GM19328 (cell line): ENCODE measurements at regions not wholly inside any gene's neighbourhood (a gene's known extent, or its start where the extent isn't known, plus 50 kb on each side); places are given as distances from the start of the nearest gene placed in this dataset.
"Not testable (repeated sequence)": the region's sequence is repeated elsewhere in the genome, so short reads cannot be mapped to it uniquely, and the experiment has no call there.

Source experiments
- ATAC-seq: cut with Tn5 transposase; IDR thresholded peaks from one replicate; pipeline ENCODE4 v1.9.1; 2021; ENCODE audit warnings: mild to moderate bottlenecking, moderate library complexity; ENCODE audit not compliant: unreplicated experiment

DNA sequence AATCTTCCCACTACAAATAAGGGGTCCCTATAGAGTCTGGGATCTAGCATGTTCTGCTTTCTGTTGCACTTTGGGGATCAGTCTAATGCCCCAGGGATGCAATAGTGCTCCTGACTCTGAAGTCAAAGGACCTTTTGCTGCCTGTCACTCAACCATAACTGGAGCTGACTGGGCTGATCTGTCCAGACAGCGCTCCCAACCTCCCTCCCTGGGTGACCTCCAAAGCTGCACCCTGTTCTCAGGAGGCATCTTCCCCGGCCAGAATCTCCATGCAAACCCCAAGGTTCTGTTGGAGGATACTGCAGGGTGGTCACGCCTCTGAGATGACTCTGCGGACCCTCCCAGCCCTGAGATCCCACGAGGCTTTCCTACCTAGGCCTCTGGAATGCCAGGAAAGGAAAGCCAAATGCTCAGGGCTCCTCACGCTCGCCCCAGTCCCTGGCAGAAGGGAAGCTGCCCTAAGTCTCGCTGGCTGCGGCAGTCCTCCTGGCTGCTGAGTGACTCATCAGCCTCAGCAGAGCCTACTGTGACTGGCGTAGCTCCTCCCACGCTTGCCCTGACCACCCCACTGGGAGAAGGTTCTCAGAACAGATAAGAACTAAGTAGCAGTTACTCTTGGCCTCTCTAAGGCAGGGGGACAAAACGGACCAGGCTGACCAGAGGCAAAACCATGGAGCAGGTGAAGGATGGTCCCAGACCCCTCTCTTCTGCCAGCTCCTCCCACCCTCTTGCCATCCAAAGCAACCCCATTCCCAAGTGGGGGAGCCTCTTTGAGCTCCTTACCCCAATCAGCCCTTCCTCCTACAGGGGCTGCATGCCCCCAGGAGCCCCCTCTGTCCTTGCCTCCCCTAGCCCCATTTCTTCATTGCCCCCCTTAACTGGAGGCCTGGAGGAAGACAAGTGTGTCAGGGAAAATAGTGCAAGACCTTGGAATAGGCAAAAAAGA, 124.1 kb upstream of the TNRC6C start:
- ATAC-seq, result no peak

GRCh38 chr17:77836557-77837041, 121.9 kb upstream of the TNRC6C start:
- ATAC-seq, result no peak

DNA sequence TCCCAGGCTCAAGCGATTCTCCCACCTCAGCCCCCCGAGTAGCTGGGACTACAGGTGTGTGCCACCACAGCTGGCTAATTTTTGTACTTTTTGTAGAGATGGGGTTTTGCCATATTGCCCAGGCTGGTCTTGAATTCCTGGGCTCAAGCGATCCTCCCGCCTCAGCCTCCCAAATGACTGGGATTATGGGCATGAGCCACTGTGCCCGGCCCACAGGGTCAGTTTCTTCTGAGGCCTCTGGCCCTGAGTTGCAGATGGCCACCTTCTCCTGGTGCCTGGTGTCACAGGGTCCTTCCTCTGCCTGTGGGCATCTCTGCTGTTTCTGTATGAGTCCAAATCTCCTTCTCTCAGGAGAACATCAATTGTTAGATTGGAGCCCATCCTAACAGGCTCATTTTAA, 121.4 kb upstream of the TNRC6C start:
- not testable (repeated sequence) for ATAC-seq

- ATAC-seq, result no peak
Observed at GRCh38 chr17:77837917-77838316, 120.6 kb upstream of the TNRC6C start.

GRCh38 chr17:77838748-77839697, 119.5 kb upstream of the TNRC6C start:
- ATAC-seq, result no peak

DNA sequence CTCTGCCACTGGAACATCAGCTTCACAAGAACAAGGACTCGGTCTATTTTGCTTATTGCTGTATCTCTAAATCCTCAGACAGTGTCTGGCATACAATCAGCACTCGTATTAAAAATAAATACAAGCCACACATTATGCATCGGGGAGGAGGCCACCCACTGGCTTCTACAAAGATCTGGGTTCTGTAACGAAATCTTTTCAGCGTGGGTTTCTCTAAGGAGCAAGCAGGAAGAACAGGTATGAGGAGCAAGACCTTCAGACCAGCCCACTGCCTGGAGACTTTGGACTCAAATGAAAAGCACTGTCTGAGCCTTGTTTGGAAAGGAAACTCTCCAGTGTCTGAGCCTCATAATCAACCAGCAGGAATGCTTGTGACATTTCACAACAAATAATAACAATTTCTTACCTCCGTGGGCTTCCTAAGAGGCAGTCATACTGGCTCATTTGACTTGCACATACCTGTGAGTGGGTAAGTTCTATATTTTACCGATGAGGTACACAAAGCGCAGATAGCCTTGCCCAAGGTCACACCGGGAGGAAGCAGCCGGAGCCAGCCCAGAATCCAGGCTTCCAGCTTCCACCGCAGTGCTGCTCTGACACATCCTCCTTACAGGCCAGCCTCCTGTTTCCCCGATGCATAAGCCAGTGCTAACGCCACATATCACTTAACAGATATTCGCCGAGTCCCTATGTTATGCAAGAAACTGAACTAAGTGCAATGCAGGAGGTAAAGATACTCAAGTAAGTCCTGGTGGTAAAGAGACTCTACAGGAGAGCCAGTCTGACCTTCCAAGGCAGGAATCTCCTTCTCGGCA, 118.6 kb upstream of the TNRC6C start:
- no peak for ATAC-seq

- no peak for ATAC-seq
Observed at GRCh38 chr17:77840513-77841165, 117.9 kb upstream of the TNRC6C start.

- no peak for ATAC-seq
Observed at GRCh38 chr17:77841742-77842527, 116.6 kb upstream of the TNRC6C start.

- no peak for ATAC-seq
Observed at GRCh38 chr17:77842528-77843147, 115.9 kb upstream of the TNRC6C start.

GRCh38 chr17:77843255-77843895, 115.1 kb upstream of the TNRC6C start:
- ATAC-seq, result not testable (repeated sequence)

GRCh38 chr17:77843896-77844295, 114.6 kb upstream of the TNRC6C start:
- ATAC-seq, result no peak

DNA sequence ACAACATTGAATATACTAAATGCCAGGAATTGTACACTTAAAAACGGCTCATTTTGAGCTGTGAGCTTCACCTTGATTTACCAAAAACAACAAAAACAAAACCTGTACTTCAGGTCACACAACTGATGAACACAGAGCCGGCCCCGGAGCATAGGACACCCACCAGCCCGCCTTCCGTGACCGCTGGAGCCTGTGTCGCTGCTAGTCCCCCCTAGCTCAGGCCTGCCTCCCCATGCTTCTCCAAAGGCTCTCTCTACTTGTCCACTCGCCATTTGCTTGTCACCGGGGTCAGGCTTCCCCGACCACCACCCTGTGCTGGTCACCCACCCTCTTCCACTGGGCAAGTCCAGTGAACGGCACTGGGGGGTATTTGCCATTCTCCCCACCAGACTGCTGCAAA, 113.8 kb upstream of the TNRC6C start:
- ATAC-seq, result no peak

DNA sequence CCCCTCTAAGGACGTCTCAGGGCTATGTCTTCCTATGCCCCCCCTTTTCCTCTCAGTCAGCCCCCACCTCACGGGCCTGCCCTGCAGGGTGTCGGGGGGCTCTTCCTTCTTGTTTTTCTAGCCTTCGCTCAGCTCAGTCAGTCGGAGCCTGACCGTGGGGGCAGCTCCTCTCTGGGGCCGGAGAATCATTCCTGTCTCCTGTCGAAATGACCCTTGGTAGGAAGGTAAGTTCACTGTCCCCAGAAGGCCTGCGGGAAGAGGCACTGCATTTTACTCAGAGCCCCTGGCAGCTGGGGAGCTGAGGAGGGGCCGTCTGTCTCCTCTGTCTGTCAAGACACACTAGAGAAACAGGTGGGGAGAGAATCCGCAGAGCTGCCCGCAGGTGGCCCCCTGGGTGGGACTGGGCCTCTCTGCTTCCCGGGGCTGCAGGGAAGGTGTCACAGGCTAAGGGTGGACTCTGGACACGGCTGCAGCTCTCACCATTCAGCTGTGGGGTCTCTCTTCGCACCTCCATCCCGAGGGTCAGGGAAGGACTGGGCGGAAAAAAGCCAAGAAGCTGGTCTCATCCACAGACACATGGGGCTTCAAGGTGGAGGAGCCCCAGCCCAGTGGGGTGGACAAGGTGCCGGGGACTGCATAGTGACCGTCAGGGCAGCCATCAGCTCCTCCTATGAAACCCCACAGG, 112.8 kb upstream of the TNRC6C start:
- no peak for ATAC-seq

DNA sequence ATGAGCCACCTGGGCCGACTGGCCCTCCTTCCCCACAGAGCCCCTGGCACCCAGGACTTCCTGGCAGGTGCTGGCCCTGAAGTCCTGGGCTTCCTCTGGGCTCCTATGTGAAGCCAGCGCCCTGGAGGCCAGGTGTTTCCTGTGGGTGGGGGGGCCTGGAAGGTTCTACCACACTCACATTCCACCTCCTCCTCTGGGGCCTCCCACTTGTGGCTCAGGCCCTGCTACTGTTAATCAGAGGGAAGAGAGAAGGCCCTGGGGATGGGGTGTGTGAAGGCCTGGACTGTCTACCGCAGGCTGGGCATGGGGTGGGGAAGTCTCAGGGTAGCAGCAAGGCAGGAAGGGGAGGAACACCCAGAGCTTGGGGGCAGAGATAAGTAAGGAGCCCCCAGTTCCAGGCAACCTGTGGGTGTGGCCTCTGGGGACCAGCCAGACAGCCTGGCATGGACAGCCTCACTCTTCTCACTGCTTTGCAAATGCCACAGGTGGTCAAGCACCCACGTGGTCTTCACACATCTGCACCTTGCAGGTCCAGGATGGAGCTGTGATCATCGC, 111.9 kb upstream of the TNRC6C start:
- no peak for ATAC-seq

DNA sequence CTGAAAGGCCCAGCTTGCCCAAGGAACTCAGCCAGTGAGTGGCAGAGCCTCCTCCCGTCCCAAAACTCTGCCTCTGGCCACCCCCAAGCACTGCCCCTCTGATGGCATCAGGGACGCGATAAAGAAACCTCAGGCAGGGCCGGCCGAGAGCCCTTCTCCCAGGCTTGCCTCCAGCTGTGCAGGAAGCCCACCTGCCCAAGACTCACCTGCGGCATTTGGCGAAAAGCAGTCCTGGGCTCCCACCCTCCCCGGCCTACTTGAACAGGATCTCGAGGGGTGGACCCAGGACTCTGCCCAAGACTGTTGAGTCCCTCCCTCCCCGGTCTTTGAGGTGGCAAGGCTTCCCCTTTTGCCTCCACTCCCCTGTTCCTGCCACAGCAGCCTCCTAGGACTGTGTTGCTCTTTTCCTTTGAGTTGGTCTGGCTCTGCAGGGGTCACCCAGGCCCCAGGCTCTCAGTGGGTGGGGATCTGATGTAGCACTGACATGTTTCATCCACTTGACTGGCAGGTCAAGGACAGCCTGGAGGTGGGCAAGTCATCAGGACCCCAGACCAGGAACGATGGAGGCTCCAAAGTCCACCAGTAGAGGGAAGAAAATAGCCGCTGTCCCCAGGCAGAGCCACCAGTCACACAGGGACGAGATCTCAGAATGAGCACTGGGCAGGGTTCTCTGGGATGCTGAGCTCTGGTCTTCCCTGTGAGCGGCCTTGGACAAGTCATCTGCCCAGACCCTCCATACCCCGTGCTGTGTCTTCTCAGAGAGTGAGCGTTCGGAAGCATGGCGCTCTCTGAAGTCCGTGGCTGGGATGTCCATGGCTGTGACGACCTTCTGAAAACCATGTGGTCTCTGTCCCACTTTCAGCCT, 111.0 kb upstream of the TNRC6C start:
- no peak for ATAC-seq

- no peak for ATAC-seq
Observed at GRCh38 chr17:77848257-77848656, 110.2 kb upstream of the TNRC6C start.

GRCh38 chr17:77849239-77849638, 109.3 kb upstream of the TNRC6C start:
- ATAC-seq, result no peak
